ENCODE measurements at regions not wholly inside any gene's neighbourhood (a gene's known extent, or its start where the extent isn't known, plus 50 kb on each side); places are given as distances from the start of the nearest gene placed in this dataset.

- TF ChIP-seq CTCF (IDR thresholded peaks at IDR 0.05) (no peak), POLR2A (IDR thresholded peaks at IDR 0.05) (no peak)
Observed at GRCh38 chr2:167764772-167765341, 482.5 kb downstream of the STK39 start.

Measured in lower leg skin (tissue), 3 donors.